HCT116 (cell line): ENCODE measurements at regions not wholly inside any gene's neighbourhood (a gene's known extent, or its start where the extent isn't known, plus 50 kb on each side); places are given as distances from the start of the nearest gene placed in this dataset.

Source experiments
- ATAC-seq: fragments of 200-7000 bp; cut with Tn5 transposase; 2 replicates; pipeline ENCODE4 v1.9.1; 2020; ENCODE audit warnings: mild to moderate bottlenecking, moderate library complexity
- BruUV-seq: library from RNA; stranded (reverse); fragments of 400-500 nt; replicated peaks from 2 replicates; lab custom pipeline; 2021; lab: Mats Ljungman, UMichigan
- CTCF ChIA-PET: fragments of 300-600 bp; sonication (Branson Sonifier 250); formaldehyde crosslinking; loops from one replicate; lab custom pipeline; 2021; ENCODE audit warnings: antibody characterized with exemption; lab: Charles Lee
- POLR2A ChIA-PET: fragments of 300-600, 350-600 bp; sonication (Branson Sonifier 250); formaldehyde crosslinking; loops from one replicate; lab custom pipeline; 2021; ENCODE audit warnings: antibody characterized with exemption; lab: Charles Lee
- RAD21 ChIA-PET, 2 experiments: fragments of 300-600 bp; sonication (Branson Sonifier 250); formaldehyde crosslinking; loops; one replicate each; lab custom pipeline; 2023; ENCODE audit warnings: low total read pairs in 2 of 2; ENCODE audit not compliant: uncharacterized antibody in 2 of 2, unreplicated experiment in 2 of 2, low non-redundant PET in 1 of 2; lab: Charles Lee
- DNase-seq: peaks from one replicate; pipeline ENCODE4 v3.0.0-alpha.2; 2010; ENCODE audit warnings: low read depth, low spot score
- H2AFZ ChIP-seq: fragments of 200-600 bp; shearing (Covaris generic), sonication (generic); 2 replicates; pipeline ENCODE4 v1.6.1; 2017; ENCODE audit warnings: low read depth, mixed run types, mixed read lengths, antibody characterized with exemption, low read length; ENCODE audit not compliant: poor library complexity, severe bottlenecking
- H3K27ac ChIP-seq: 2 replicates; pipeline ENCODE4 v1.5.1; 2012; ENCODE audit warnings: low read depth, low read length
- H3K27me3 ChIP-seq: fragments of 200-600 bp; sonication (generic); 2 replicates; pipeline ENCODE4 v1.6.1; 2016; ENCODE audit warnings: mixed run types, low read length, mixed read lengths; ENCODE audit not compliant: insufficient read depth
- H3K36me3 ChIP-seq, 2 experiments: fragments of 200-500 bp in 1 of 2; fragments of 200-600 bp in 1 of 2; sonication (Bioruptor generic) in 1 of 2; sonication (generic) in 1 of 2; 2 replicates each; pipeline versions ENCODE4 v1.5.1 to v1.6.1; 2014 to 2016; ENCODE audit warnings: low read length in 2 of 2, inconsistent platforms in 1 of 2, mixed read lengths in 1 of 2, mixed run types in 1 of 2; ENCODE audit not compliant: insufficient read depth in 2 of 2, control insufficient read depth in 1 of 2
- H3K4me1 ChIP-seq, 2 experiments: fragments of 200-600 bp in 1 of 2; sonication (generic) in 1 of 2; 2 replicates each; pipeline versions ENCODE4 v1.5.1 to v1.6.1; 2012 to 2017; ENCODE audit warnings: low read length in 2 of 2, inconsistent platforms in 1 of 2, mild to moderate bottlenecking in 1 of 2, mixed read lengths in 1 of 2, mixed run types in 1 of 2, moderate library complexity in 1 of 2; ENCODE audit not compliant: insufficient read depth in 2 of 2, control insufficient read depth in 1 of 2
- H3K4me2 ChIP-seq: fragments of 200-600 bp; sonication (generic); 2 replicates; pipeline ENCODE4 v1.6.1; 2017; ENCODE audit warnings: mixed run types, low read length, mixed read lengths
- H3K4me3 ChIP-seq, 2 experiments: fragments of 200-600 bp in 1 of 2; sonication (generic) in 1 of 2; replicated peaks in 1 of 2; 2 replicates each; pipeline ENCODE4 v1.5.1; 2011 to 2016; ENCODE audit warnings: low read length in 2 of 2, control low read depth in 1 of 2, low read depth in 1 of 2, mild to moderate bottlenecking in 1 of 2, mixed read lengths in 1 of 2, mixed run types in 1 of 2
- H3K79me2 ChIP-seq: fragments of 200-600 bp; sonication (generic); 2 replicates; pipeline ENCODE4 v1.6.1; 2017; ENCODE audit warnings: mild to moderate bottlenecking, mixed run types, low read length, moderate library complexity, mixed read lengths; ENCODE audit not compliant: insufficient read depth
- H3K9ac ChIP-seq: fragments of 200-600 bp; sonication (generic); 2 replicates; pipeline ENCODE4 v1.6.1; 2016; ENCODE audit warnings: low read length, mixed read lengths
- H3K9me2 ChIP-seq: fragments of 200-600 bp; sonication (generic), shearing (Covaris generic); 2 replicates; pipeline ENCODE4 v1.6.1; 2017; ENCODE audit warnings: mixed run types, mild to moderate bottlenecking, moderate library complexity; ENCODE audit not compliant: insufficient read depth
- H3K9me3 ChIP-seq, 2 experiments: fragments of 200-500 bp in 1 of 2; fragments of 200-600 bp in 1 of 2; sonication (Bioruptor generic) in 1 of 2; sonication (generic) in 1 of 2; 2 replicates each; pipeline ENCODE4 v1.6.1; 2014 to 2017; ENCODE audit warnings: low read length in 2 of 2, mixed read lengths in 2 of 2, inconsistent platforms in 1 of 2, low read depth in 1 of 2, mild to moderate bottlenecking in 1 of 2, mixed run types in 1 of 2, moderate library complexity in 1 of 2; ENCODE audit not compliant: control insufficient read depth in 1 of 2, insufficient read depth in 1 of 2
- H4K20me1 ChIP-seq: fragments of 200-600 bp; sonication (generic), shearing (Covaris generic); 2 replicates; pipeline ENCODE4 v1.6.1; 2017; ENCODE audit warnings: mixed run types, mild to moderate bottlenecking, moderate library complexity; ENCODE audit not compliant: insufficient read depth
- ATF3 ChIP-seq: IDR thresholded peaks from 2 replicates; pipeline ENCODE4 v1.6.1; 2012
- CBX3 ChIP-seq: IDR thresholded peaks from 2 replicates; pipeline ENCODE4 v1.6.1; 2012; ENCODE audit warnings: low read depth
- ELF1 ChIP-seq: IDR thresholded peaks from 2 replicates; pipeline ENCODE4 v1.6.1; 2012; ENCODE audit warnings: low read depth, borderline replicate concordance
- MAX ChIP-seq: IDR thresholded peaks from 2 replicates; pipeline ENCODE4 v1.6.1; 2012
- POLR2AphosphoS5 ChIP-seq: IDR thresholded peaks from 2 replicates; pipeline ENCODE4 v1.6.1; 2011; ENCODE audit warnings: mild to moderate bottlenecking, low read depth, low read length, moderate library complexity
- RAD21 ChIP-seq: IDR thresholded peaks from 2 replicates; pipeline ENCODE4 v1.6.1; 2012; ENCODE audit warnings: low read depth, mild to moderate bottlenecking
- SP1 ChIP-seq: IDR thresholded peaks from 2 replicates; pipeline ENCODE4 v1.6.1; 2012; ENCODE audit warnings: low read depth
- SRF ChIP-seq: IDR thresholded peaks from 2 replicates; pipeline ENCODE4 v1.6.1; 2012; ENCODE audit warnings: low read depth
- ZBTB33 ChIP-seq: IDR thresholded peaks from 2 replicates; pipeline ENCODE4 v1.6.1; 2011; ENCODE audit warnings: mild to moderate bottlenecking, low read length, moderate library complexity; ENCODE audit not compliant: insufficient replicate concordance; ENCODE audit errors: extremely low read depth
- ZFX ChIP-seq: fragments of 450-650 bp; IDR thresholded peaks from 2 replicates; pipeline ENCODE4 v1.6.1; 2017
- intact Hi-C: fragments of 100-400 bp; cut with micrococcal nuclease; formaldehyde crosslinking; loops from 2 replicates; pipeline ENCODE4 v1.10.0; 2022

- RAD21 ChIA-PET: no interaction called here
- no peak for DNase-seq
- Histone ChIP-seq H3K4me2 (no peak overlapping the region), H3K27ac (no peak overlapping the region), H3K4me3 (no peak overlapping the region), H3K9me3 (no peaks in the 10 kb centered on the region), H3K9ac (no peak overlapping the region), H3K9me2 (no peaks in the 10 kb centered on the region), H3K27me3 (no peaks in the 10 kb centered on the region), H2AFZ (no peak overlapping the region), H3K4me1 (peaks cover 0 to 6% of the 10 kb centered on the region in 2 experiments; a peak in 2 of 4 replicates), H4K20me1 (no peaks in the 10 kb centered on the region), H3K36me3 (no peaks in the 10 kb centered on the region), H3K79me2 (no peaks in the 10 kb centered on the region)
- ATAC-seq: no peak
- BruUV-seq: no TSS peak
- intact Hi-C loops: no loop called here
- CTCF ChIA-PET: no interaction called here
- TF ChIP-seq ATF3: no peak
- TF ChIP-seq ZBTB33: no peak
- no peak for TF ChIP-seq SP1
- TF ChIP-seq POLR2AphosphoS5: no peak
- TF ChIP-seq ELF1: no peak
- TF ChIP-seq CBX3: no peak
- no peak for TF ChIP-seq RAD21
- TF ChIP-seq SRF: no peak
- no peak for TF ChIP-seq ZFX
- no peak for TF ChIP-seq MAX
- POLR2A ChIA-PET: no interaction called here
Measured at GRCh38 chr7:115299397-115300037, 377.6 kb downstream of the MDFIC start.
